ENCODE measurements at regions not wholly inside any gene's neighbourhood (a gene's known extent, or its start where the extent isn't known, plus 50 kb on each side); places are given as distances from the start of the nearest gene placed in this dataset.
A peak's percentile ranks its signal among the peaks of the same experiment; 100 is the strongest.
"Not testable (repeated sequence)": the region's sequence is repeated elsewhere in the genome, so short reads cannot be mapped to it uniquely, and the experiment has no call there.

DNA sequence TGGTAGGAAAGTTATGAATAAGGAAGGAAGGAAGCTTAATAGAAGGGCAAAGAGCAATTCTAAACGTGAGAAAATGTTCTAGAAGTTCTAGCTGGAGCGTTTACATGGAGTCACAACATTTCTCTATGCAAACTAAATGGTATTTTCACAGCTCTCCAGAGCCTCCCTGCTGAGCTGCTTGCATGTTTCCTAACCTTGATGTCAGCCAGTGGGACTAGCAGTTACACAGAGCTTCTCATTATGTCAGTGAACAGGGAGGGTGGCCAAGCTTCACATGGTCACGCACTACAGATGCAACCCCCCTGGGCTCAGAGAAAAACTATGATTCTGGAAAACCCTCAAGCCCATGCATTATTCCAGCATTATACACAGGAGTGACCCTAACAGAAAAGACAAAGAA is 153.4 kb upstream of the CCDC150 start:
- no peak for DNase-seq

DNA sequence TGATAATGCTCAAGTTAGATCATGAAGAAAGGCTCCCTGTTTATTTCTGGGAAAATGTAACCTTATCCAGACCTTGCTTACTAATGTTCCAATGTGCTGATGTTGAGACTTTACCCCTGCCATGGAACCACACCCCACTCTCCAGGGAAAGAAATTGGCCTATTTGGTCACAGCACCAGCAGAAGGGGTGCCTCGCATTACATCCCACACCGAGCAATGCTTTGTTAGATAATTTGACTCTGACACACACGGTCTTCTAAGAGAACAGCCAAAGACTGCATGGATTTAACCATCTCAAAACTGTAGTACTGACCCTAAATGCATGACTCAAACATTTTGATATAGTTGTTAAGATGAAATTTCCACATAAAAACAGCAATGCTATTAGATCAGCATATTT is 152.1 kb upstream of the CCDC150 start:
- DNase-seq, result no peak

DNA sequence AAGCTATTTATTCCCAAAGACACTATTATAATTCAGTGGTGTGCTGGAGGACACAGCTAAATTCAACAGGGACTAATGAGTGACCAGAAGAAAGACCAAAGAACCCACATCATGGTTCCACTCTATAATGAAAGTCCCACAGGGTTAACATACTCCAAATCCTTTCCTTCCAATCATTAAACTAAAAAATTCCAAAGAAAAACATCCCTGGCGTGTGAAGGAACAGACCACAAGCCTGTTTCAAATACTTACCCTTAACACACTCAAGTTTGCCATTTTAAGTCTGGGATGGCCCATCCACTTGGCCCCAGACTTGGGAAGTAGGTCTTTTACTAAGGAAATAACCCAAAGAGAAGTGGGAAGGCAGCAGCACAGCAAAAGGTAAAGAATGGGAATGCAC is 150.1 kb upstream of the CCDC150 start:
- DNase-seq, result no peak

DNA sequence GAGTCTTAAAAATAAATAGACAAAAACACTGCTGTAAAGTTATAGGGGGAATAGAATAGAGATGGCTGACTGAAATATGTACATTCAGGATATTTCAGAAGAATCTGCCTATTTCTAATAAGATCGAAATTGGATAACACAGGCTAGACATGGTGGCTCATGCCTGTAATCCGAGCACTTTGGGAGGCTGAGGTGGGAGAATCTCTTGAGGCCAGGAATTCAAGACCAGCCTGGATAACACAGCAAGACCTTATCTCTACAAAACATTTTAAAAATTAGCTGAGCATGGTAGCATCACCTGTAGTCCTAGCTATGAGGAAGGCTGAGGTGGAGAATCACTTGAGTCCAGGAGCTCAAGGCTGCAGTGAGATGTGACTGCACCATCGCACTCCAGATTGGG is 146.6 kb upstream of the CCDC150 start:
- DNase-seq, result no peak

DNA sequence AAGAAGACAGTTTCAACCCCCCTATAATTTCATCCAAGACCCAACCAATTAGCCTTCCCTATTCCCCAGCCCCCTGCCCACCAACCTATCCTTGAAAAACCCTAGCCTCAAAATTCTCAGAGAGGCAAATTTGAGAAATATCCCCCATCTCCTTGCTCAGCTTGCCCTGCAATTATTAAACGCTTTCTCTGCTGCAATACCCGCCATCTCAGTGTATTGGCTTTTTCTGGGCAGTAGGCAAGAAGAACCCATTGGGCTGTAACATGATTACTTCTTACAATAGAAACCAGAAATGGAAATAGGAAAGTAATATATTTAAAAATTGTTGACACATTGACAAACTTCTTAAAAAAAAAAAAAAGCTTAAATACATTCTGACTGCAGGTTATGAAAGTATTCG is 140.6 kb upstream of the CCDC150 start:
- DNase-seq, result no peak

DNA sequence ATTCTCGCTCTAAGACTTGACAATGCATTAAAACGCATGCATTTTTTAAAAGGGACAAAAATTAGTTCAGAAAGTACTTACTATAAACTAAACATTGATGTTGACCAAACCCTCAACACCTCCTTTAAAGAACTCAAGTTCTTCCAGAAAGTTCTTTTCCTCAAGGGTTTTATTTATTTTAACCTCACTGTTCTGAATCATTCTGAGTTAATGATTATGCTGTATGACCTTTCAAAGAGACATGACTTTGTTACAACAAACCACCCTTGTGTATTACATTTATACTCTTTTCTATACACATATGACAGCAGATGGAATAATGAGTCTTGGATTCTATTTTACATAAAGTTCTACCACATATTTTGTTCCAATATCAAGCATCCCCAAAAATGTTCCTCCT is 139.8 kb upstream of the CCDC150 start:
- no peak for DNase-seq

DNA sequence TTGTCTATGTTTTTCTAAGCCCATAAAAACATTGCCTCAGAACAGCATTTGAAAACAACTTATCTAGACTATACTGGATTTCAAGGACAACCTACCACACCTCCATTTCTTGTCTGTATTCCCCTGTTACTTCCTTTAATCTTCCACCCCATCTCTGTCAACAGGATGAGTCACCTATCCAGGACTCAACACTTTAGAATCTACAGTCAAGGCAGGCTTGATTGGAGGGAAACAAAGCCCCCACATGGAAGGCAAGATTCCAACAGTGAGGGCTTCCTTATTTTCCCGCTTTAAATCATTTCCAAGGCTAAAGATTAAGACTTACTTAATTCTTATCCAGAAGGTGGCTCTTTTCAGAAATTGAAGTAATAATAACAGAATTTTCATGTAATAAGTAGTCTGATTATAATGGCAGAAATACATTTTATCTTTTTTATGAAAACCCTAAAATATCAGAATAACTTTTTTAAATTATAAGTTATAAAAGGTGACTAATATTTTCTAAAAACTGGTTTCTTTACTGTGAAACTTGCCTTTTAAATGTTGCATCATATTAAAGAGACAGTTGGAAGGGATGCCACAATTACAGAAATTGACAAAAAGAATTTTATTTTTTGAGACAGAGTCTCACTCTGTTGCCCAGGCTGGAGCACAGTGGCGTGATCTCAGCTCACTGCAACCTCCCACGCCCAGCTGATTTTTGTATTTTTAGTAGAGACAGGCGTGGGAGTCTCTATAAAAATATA is 138.7 kb upstream of the CCDC150 start:
- no peak for DNase-seq

DNA sequence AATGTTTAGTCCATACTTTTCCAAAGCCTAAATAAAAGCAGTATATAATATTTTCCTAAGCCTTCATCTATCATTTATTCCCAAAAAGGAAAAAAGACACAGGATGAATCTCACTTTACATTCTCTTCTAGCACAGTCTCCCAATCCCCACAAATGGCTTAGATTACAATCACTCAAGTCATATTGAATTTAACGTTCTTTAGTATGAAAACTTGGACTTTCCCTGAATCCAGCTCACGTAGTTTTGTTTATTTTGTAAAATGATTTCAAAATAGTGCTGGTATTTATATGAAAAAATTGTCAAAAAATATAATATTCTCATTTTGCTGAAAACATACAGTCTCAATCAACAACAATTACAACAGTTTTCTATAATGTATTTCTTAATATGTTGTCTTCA is 137.7 kb upstream of the CCDC150 start:
- DNase-seq, result no peak

DNA sequence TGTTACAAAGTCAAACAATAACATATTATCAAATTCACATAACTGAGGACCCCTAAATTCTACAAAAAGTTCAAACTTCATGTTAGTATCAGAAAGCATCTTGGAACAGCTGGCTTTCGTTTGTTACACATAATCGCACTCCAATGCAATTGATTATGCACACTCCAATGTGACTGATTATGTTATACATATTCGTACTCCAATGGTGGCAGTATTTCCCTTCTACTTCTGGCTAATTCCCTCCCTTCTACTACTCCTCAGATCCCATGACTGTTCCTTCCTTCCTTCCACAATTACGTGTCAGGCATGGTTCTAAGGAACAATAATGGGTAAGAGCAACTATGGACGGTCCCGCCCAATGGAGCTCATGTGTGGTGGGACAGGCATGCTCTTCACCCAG is 137.1 kb upstream of the CCDC150 start:
- DNase-seq, result peak; percentile 27 to 42

DNA sequence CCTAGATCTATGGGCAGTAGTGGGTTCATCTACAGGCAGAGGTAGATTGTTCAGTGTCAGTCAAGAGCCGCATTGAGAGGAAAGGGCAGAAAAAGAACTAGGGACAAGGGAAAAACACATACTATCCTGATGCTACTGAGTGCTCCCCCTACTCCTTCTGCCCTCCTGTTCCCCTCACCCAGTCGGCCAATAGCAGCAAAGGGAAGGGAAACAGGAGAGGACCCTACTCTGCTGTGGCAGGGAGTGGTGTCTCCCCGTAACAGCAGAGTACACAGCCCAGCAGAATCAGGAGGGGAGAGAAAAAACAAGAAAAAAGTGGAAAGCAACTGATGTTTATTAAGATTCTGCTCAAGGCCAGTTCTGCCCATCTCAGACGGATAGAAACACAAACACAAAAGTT is 136.1 kb upstream of the CCDC150 start:
- no peak for DNase-seq

DNA sequence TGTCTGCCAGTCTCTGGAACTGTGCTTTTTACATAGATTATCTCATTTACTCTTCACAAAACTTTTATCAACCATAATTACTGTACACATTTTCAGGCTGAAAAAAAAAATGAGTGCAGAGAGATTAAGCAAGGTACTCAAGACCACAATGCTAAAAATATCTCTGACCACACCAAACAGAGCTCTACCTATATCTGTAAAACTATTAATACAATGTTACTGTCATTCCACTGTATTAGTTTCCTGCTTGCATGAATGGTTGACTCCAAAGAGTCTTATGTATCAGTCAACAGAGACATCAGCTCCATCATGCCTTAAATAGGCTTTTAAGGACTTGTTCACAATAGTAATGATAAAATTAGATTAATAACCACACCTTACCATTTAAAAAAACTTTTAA is 134.7 kb upstream of the CCDC150 start:
- no peak for DNase-seq

DNA sequence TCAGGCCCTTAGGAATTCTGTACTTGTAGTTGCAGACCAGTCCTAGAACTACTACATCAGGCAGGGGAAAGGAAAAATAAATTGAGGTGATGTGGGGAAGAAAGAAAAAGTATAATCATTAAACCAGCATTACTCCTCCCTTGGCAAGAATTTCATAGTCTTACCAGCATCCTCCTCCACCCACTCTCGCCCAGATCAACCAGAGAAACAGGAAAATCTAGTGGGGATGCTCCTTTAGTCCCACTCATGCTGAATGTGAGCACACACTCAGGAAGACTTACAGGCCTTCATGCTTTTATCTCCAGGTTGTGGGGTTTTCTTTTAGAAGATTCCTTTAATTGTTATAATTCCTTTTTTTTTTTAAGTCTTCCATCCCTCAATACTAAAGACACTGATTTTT is 129.3 kb upstream of the CCDC150 start:
- no peak for DNase-seq

DNA sequence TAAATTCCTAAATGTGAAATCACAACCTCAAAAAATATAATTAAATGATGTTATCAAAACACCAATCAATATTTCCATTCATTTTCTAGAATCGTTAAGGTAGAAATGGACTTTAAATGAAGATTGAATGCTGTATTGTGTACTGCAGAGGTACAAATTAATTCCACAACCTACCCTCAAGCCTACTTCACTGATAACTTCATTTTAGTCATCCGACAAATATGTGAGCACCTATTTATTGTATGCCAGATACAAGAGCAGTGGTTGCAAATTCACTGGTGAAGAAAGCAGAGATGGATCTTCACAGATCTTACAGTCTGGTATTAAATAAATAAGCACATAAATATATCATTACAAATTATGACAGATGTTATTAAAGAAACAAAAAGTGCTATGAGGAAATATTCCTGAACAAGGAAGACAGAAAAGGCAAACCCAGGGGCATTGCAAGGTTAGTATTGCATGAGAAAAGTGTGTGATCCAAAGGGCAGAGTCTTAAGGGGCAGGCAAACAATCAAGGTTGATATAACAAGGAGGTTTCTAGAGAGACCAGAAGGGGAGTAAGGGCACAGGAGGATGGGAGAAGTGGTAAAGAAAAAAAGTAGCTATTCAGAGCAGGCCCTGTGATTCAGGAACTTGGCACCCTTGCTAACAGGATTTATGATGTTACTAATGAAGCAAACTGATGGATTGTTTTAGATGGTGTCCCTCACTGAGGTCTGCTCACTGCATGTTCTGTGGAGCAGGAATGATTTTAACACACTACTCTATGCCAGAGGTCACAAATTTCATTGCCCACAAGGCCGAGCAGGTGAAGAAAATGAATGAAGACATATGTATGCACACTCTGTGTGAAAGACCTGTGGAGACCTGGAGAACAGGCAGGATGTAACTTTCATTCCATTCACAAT is 128.0 kb upstream of the CCDC150 start:
- no peak for DNase-seq

DNA sequence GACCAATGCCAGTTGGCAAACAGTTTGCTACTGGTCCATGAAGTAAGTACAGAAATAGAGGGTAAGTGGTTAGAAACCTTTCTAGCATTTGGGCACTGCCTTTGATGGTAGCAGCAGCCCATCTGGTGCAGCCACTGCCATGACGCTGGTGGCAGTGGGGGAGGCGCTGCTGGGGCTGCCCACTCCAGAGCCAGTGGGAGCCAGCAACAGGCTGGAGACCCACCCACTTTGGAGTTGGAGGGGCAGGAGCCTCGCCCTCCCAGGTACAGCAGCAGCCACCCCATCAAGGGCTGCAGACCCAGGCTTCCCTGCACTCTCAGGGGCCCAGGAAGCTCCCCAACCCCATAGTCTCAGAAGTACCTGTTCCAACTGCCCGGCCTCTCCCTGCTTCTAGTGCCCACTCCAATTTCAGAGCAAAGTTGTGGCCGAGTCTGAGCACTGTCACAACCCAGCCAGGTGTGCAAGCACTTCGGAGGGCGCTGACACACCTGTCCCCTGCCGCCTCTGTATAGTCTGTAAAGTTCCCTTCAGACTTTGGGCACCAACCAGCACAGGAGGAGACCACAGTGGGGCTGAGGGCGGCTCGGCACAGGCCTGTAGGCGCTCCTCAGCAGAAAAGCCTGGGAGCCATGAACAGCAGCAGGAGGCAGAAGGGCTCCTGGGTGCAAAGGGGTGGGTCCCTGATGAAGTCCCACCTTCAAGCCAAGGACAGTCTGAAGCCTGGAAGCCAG is 125.6 kb upstream of the CCDC150 start:
- DNase-seq, result no peak

DNA sequence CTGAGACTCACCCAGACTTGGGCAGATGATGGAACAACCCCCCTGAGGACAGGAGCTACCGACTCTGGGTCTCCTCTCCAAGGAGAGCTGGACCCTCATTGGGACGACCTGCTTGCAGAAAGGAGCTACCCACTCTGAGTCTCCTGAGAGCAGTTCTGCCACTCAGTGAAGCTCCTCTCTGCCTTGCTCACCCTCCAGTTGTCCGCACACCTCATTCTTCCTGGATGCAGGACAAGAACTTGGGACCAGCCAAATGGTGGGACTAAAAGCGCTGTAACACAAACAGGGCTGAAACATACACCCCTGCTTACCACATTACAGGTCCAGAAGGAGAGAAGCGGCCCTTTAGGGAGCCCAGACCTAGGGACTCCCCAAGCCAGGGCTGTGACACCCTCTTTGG is 124.9 kb upstream of the CCDC150 start:
- no peak for DNase-seq

DNA sequence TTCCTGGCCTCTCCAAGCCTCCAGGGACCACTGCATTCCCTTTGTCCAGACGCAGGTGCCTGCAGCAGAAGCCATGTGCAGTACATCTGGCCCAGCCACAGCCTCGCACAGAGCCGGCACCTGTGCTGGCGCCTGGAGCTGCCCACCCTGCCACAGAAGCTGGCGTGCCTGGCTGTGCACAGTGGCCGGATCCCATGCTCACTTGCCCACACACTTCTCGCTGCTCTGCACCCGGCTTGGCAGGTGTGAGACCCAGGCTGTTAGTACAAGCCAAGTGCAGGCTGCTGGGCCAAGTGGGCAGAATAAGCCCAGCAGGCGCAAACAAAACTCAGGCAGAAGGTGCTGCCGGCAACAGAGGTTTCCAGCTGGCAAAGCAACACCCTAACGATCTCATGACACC is 124.5 kb upstream of the CCDC150 start:
- DNase-seq, result no peak

DNA sequence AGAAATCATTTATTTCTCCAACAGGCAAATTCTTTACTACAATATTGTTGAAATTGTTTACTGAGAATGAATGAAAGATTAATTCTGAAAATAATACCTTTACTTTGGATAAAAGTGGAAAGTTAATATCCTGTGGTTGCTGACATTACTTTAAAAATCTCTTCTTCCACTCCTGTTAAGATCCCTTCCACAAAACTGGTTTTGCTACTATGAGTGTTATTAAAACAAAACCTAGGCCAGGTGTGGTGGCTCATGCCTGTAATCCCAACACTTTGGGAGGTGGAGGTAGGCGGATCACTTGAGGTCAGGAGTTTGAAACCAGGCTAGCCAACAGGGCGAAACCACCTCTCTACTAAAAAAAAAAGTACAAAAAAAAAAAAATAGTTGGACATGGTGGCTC is 123.9 kb upstream of the CCDC150 start:
- DNase-seq, result no peak

DNA sequence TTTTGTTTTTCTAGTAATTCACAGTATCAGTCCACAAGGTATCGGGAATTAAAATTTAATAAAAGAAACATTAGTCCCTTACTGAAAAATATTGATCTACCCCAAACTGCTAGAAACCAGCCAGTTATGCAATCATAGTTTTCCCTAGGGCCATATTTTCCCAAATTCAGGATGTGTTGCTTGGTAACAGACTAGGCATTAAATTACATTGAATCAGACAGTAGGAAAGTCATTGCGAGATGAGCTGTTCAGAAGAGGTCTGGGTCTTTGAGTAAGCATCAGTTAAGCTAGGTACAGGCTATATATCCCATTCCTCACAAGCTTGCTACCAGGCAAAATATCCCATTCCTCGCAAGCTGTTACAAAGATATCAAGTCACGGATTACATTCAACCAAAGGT is 123.0 kb upstream of the CCDC150 start:
- DNase-seq, result no peak

DNA sequence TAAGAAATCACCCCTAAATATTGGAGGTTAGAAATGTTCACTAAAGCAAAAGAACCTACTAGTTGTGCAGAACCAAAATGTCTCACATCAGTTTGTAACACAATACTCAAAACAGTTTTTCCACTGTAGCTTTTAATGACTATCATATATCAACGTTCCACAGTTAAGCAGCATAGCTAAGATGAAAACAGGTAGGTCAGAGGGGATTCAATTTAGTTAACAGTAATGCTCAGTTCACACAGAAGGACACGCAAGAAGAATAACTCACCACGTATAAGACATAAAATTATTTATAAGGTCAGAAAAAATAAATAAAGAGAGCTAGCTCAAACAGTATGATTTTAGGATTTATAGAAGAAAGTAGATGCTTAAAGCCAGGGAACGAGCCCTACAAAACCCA is 118.9 kb upstream of the CCDC150 start:
- no peak for DNase-seq

DNA sequence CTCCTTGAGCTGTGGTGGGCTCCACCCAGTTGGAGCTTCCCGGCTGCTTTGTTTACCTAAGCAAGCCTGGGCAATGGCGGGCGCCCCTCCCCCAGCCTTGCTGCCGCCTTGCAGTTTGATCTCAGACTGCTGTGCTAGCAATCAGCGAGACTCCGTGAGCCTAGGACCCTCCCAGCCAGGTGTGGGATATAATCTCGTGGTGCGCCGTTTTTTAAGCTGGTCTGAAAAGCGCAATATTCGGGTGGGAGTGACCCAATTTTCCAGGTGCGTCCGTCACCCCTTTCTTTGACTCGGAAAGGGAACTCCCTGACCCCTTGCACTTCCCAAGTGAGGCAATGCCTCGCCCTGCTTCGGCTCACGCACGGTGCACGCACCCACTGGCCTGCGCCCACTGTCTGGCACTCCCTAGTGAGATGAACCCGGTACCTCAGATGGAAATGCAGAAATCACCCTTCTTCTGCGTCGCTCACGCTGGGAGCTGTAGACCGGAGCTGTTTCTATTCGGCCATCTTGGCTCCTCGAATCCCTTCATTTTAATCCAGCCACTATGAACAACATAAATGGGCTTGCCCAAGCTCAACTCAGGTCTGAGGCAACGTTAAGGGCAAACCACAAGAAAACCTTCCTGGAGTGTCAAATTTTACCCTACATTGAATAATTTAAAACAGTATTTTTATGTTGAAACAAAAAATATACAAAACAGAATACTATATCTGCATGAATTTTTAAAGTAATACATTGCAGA is 112.4 kb upstream of the CCDC150 start:
- not testable (repeated sequence) for DNase-seq

DNA sequence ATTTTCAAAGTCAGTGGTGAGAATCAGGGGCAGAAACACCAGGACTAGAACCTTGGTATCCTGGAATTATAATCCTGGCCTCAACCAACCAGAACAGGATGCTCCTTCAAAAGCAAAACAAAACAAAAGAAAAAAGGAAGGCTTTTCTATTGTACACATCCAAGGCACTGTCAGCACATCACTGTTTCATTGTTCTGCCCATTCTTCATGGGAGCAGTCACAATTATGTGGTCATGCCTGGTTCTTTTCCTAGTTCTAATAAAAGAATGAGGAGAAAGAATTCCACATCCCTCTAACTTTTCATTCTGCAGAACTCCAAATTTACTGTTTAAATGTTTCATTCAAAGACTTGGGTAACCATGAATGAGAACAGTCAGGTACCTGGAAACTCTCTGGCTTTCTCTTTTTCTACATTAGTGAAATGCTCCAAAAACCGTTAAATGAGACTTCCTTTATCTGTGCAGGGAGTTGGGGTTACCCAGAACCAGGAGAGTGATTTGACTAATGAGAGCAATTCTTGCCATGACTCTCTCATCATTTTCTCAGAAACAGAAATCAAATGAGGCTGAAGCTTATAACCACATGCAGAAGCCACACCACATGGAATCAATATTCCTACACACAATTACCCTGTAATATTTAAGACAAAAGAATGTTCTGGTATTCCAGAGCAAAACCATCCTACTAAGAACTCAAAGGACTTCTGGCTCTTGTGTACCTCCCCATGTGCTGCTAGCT is 110.9 kb upstream of the CCDC150 start:
- DNase-seq, result no peak

Measured in right lung (tissue), 2 donors.